Tibial nerve (tissue), 4 donors: ENCODE measurements at regions not wholly inside any gene's neighbourhood (a gene's known extent, or its start where the extent isn't known, plus 50 kb on each side); places are given as distances from the start of the nearest gene placed in this dataset.
"Not testable (repeated sequence)": the region's sequence is repeated elsewhere in the genome, so short reads cannot be mapped to it uniquely, and the experiment has no call there.

Experiments used
- DNase-seq, 2 donors: peaks; one replicate each; pipeline ENCODE4 v3.0.0-alpha.2; 2019; ENCODE audit warnings: low spot score in 2 of 2
- H3K27ac ChIP-seq, 4 donors: fragments of 200-600 bp; sonication (generic) in 3 of 4; one replicate each; pipeline ENCODE4 v1.5.1; 2017 to 2019; ENCODE audit warnings: mild to moderate bottlenecking in 1 of 4
- H3K27me3 ChIP-seq, 2 donors: fragments of 200-600 bp; sonication (generic) in 1 of 2; one replicate each; pipeline versions ENCODE4 v1.5.1 to v1.6.0; 2017 to 2019
- H3K36me3 ChIP-seq, 3 donors: fragments of 200-600 bp; sonication (generic); one replicate each; pipeline ENCODE4 v1.5.1; 2018 to 2019
- H3K4me1 ChIP-seq, 4 donors: fragments of 200-600 bp; sonication (generic) in 3 of 4; one replicate each; pipeline ENCODE4 v1.5.1; 2017 to 2019
- H3K4me3 ChIP-seq, 4 donors: fragments of 200-600 bp; sonication (generic) in 3 of 4; one replicate each; pipeline ENCODE4 v1.5.1; 2017 to 2019; ENCODE audit warnings: mild to moderate bottlenecking in 1 of 4, moderate library complexity in 1 of 4
- H3K9me3 ChIP-seq, 4 donors: fragments of 200-600 bp; sonication (generic) in 3 of 4; one replicate each; pipeline ENCODE4 v1.5.1; 2017 to 2019
- CTCF ChIP-seq, 5 experiments: fragments of 200-600 bp in 3 of 5; fragments of 450-650 bp in 2 of 5; sonication (generic) in 3 of 5; IDR thresholded peaks; one replicate each; pipeline ENCODE4 v1.5.1; 2016 to 2019; ENCODE audit warnings: antibody characterized with exemption in 5 of 5, mild to moderate bottlenecking in 3 of 5, moderate library complexity in 2 of 5
- EP300 ChIP-seq, 2 donors: sonication (generic); formaldehyde crosslinking; IDR thresholded peaks; one replicate each; pipeline ENCODE4 v1.6.1; 2017; ENCODE audit warnings: antibody characterized with exemption in 2 of 2, mild to moderate bottlenecking in 1 of 2
- POLR2A ChIP-seq, 2 donors: fragments of 450-650 bp; IDR thresholded peaks; one replicate each; pipeline ENCODE4 v1.6.1; 2017; ENCODE audit warnings: antibody characterized with exemption in 2 of 2, mild to moderate bottlenecking in 2 of 2, moderate library complexity in 2 of 2
- WGBS, 2 donors: methylation state at CpG; one replicate each; pipeline ENCODE4 v1.1.5; 2018; 5-methylcytosine and 5-hydroxymethylcytosine counted together

DNA sequence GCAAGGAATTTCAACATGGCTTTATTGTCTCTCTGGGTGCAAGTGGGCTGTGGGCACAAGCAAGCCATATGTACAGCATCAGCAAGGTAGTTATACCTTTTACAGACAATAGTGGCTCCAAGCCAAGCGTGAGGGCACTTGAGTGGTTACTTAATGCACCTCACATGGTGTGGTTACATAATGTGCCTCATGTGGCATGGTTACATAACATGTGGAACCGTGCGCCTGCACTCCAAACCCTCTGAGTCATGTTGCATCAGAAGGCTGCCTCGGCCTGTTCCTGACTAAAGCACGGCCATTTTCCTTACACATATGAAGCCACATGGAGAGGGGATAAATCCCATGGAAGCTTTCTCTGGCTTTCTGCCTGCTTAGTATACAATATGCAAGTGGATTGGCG is 150.9 kb downstream of the OSTF1 start:
- H3K27ac ChIP-seq: no peak overlapping the region
- WGBS, 2 donors: 58% methylated on average over 6 of the region's 6 CpGs
- no peaks in the 10 kb centered on the region for H3K9me3 ChIP-seq
- H3K4me3 ChIP-seq: no peak overlapping the region
- no peaks in the 10 kb centered on the region for H3K36me3 ChIP-seq
- H3K4me1 ChIP-seq: no peaks in the 10 kb centered on the region
- no peaks in the 10 kb centered on the region for H3K27me3 ChIP-seq
- TF ChIP-seq CTCF (IDR thresholded peaks at IDR 0.05) (no peak), EP300 (IDR thresholded peaks at IDR 0.05) (peak in 1 of 2 donors; percentile 14)
- peak in 1 of 2 donors; percentile 10 for DNase-seq

- H3K27me3 ChIP-seq: no peaks in the 10 kb centered on the region
- no peaks in the 10 kb centered on the region for H3K36me3 ChIP-seq
- WGBS, 2 donors: 72 to 73% methylated on average over 1 of the region's 1 CpG
- DNase-seq: no peak
- H3K4me3 ChIP-seq: no peak overlapping the region
- no peak overlapping the region for H3K27ac ChIP-seq
- peaks cover 0 to 24% (median 0%) of the 10 kb centered on the region in 4 donors for H3K9me3 ChIP-seq
- TF ChIP-seq EP300 (IDR thresholded peaks at IDR 0.05) (no peak), CTCF (IDR thresholded peaks at IDR 0.05) (no peak), POLR2A (IDR thresholded peaks at IDR 0.05) (no peak)
- H3K4me1 ChIP-seq: no peaks in the 10 kb centered on the region
These were observed 154.1 kb downstream of the OSTF1 start for GRCh38 chr9:75242426-75242825.

DNA sequence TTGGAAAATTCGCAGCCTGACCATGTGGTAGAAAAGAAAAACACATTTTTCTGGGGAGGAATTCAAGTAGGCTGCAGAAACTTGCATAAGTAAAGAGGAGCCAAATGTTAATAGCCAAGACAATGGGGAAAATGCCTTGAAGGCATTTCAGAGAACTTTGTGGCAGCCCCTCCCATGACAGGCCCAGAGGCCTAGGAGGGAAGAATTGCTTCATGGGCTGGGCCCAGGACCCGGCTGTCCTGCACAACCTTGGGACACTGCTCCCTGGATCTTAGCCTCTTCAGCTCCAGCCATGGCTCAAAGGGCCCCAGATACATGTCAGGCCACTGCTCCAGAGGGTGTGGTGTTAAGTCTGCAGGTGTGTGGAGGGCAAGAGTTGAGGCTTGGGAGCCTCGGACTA is 158.6 kb downstream of the OSTF1 start:
- WGBS, 2 donors: 71 to 78% methylated on average over 3 of the region's 3 CpGs
- peaks cover 0 to 57% (median 4%) of the 10 kb centered on the region in 4 donors for H3K9me3 ChIP-seq
- H3K27ac ChIP-seq: no peak overlapping the region
- H3K4me3 ChIP-seq: no peak overlapping the region
- H3K4me1 ChIP-seq: no peaks in the 10 kb centered on the region
- no peak for TF ChIP-seq POLR2A (IDR thresholded peaks at IDR 0.05)
- TF ChIP-seq EP300 (IDR thresholded peaks at IDR 0.05): no peak
- no peak for TF ChIP-seq CTCF (IDR thresholded peaks at IDR 0.05)
- peaks cover 0 to 12% (median 0%) of the 10 kb centered on the region in 3 donors for H3K36me3 ChIP-seq
- no peaks in the 10 kb centered on the region for H3K27me3 ChIP-seq
- no peak for DNase-seq

DNA sequence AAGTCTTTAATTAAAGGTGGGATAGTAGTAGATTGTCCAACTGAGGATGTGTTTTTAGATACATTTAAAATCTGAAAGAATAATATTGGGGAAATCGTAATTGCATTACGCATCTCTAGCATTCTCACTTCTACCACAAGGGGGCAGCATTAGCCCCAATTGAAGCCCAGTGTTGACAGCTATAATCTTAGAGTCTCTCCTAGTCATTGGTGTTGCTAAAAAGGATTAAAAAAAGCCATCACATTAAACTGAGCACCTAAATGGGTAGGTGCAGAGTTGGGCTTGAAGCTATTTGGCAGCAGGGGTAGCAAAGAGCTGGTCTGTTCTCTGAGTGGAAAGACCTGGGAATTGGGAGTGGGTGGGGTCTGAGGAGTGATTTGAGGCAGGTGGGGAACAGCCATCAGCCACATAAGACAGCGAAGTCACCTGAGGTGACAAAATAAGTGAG is 177.2 kb downstream of the OSTF1 start:
- H3K9me3 ChIP-seq: no peaks in the 10 kb centered on the region
- peak; percentile 69 to 88 (median 80) for TF ChIP-seq CTCF (IDR thresholded peaks at IDR 0.05)
- TF ChIP-seq EP300 (IDR thresholded peaks at IDR 0.05): no peak
- H3K27me3 ChIP-seq: no peaks in the 10 kb centered on the region
- 28 to 29% methylated on average over 3 of the region's 3 CpGs for WGBS, 2 donors
- H3K4me3 ChIP-seq: no peak overlapping the region
- no peak overlapping the region for H3K27ac ChIP-seq
- peaks cover 0 to 10% (median 0%) of the 10 kb centered on the region in 3 donors for H3K36me3 ChIP-seq
- peak; percentile 39 to 81 for DNase-seq
- H3K4me1 ChIP-seq: peaks cover 0 to 2% (median 0%) of the 10 kb centered on the region in 4 donors

DNA sequence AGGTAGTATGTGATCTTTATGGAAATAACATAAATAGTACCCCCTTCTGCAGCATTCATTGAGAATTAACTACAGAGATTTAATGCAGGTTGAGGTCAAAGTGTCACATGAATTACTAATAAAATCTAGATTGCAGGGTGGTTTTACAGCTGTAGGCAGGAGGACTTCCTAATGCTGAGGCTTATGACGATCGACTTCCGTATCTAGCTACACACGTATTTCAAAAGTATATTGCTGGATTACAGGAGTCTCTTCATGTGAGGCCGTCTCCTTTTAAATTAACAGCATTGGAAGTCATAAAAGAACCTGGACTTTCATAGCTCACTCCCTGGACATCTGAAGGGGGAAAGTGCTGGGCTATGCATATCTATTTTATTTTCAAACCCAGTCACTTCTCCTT is 180.9 kb downstream of the OSTF1 start:
- no peak for DNase-seq
- no peak for TF ChIP-seq EP300 (IDR thresholded peaks at IDR 0.05)
- H3K9me3 ChIP-seq: peaks cover 0 to 6% (median under 1%) of the 10 kb centered on the region in 4 donors
- H3K36me3 ChIP-seq: no peaks in the 10 kb centered on the region
- H3K4me3 ChIP-seq: no peak overlapping the region
- no peaks in the 10 kb centered on the region for H3K27me3 ChIP-seq
- WGBS, 2 donors: 85 to 90% methylated on average over 5 of the region's 5 CpGs
- H3K4me1 ChIP-seq: peaks cover 0 to 2% (median 0%) of the 10 kb centered on the region in 4 donors
- H3K27ac ChIP-seq: no peak overlapping the region

- not testable (repeated sequence) for H3K4me1 ChIP-seq, H3K27me3 ChIP-seq, H3K9me3 ChIP-seq, DNase-seq, H3K36me3 ChIP-seq, H3K4me3 ChIP-seq, H3K27ac ChIP-seq
- 92 to 93% methylated on average over 10 of the region's 10 CpGs for WGBS, 2 donors
These were observed 184.7 kb downstream of the OSTF1 start for GRCh38 chr9:75273055-75273454.
